ENCODE measurements at regions not wholly inside any gene's neighbourhood (a gene's known extent, or its start where the extent isn't known, plus 50 kb on each side); places are given as distances from the start of the nearest gene placed in this dataset.

- no peaks in the 10 kb centered on the region for H3K27me3 ChIP-seq
- intact Hi-C loops (cut with DNase I; ENCODE audit: low total_unique reads) (no loop called here), in situ Hi-C loops (cut with MboI; ENCODE audit: low pct_ligation_motif_present in 1 of 4, low pct_unique_long_range_greater_than_20kb in 1 of 4, low sequenced_read_pairs in 3 of 4) (no loop called here)
- no peaks in the 10 kb centered on the region for H3K9me3 ChIP-seq
- WGBS, 2 donors (ENCODE audit: low coverage in 1 of 2): 50% methylated on average over 3 of the region's 3 CpGs; no CpG with 5 or more reads in 1 of the 2 donors
- TF ChIP-seq CTCF (IDR thresholded peaks at IDR 0.05): no peak
- TF ChIP-seq POLR2A (IDR thresholded peaks at IDR 0.05): no peak
- no peak for TF ChIP-seq POLR2AphosphoS5 (IDR thresholded peaks at IDR 0.05)
- TF ChIP-seq EP300 (IDR thresholded peaks at IDR 0.05; ENCODE audit: low read depth): no peak
- H3K27ac ChIP-seq: no peak overlapping the region
- H3K4me3 ChIP-seq: no peak overlapping the region
- H3K4me1 ChIP-seq: no peaks in the 10 kb centered on the region
- H3K36me3 ChIP-seq: no peaks in the 10 kb centered on the region
- DNase-seq: no peak
Observed at GRCh38 chr20:43247361-43247760, 57.7 kb upstream of the PTPRT start.

- no peaks in the 10 kb centered on the region for H3K27me3 ChIP-seq
- intact Hi-C loops (cut with DNase I; ENCODE audit: low total_unique reads): no loop called here
- H3K36me3 ChIP-seq: no peaks in the 10 kb centered on the region
- no peaks in the 10 kb centered on the region for H3K9me3 ChIP-seq
- H3K27ac ChIP-seq: no peak overlapping the region
- TF ChIP-seq POLR2A (IDR thresholded peaks at IDR 0.05) (no peak), EP300 (IDR thresholded peaks at IDR 0.05; ENCODE audit: low read depth) (no peak), CTCF (IDR thresholded peaks at IDR 0.05) (no peak), POLR2AphosphoS5 (IDR thresholded peaks at IDR 0.05) (no peak)
- WGBS, 2 donors (ENCODE audit: low coverage in 1 of 2): 65% methylated on average over 5 of the region's 5 CpGs; no CpG with 5 or more reads in 1 of the 2 donors
- no peak for DNase-seq
- no peak overlapping the region for H3K4me3 ChIP-seq
- in situ Hi-C loops (cut with MboI; ENCODE audit: low pct_ligation_motif_present in 1 of 4, low pct_unique_long_range_greater_than_20kb in 1 of 4, low sequenced_read_pairs in 3 of 4): no loop called here
- H3K4me1 ChIP-seq: no peaks in the 10 kb centered on the region
Observed at GRCh38 chr20:43244647-43245046, 54.9 kb upstream of the PTPRT start.

- DNase-seq: no peak
- Histone ChIP-seq H3K27ac (no peak overlapping the region), H3K4me3 (no peak overlapping the region), H3K27me3 (no peaks in the 10 kb centered on the region), H3K4me1 (no peaks in the 10 kb centered on the region), H3K36me3 (no peaks in the 10 kb centered on the region), H3K9me3 (no peaks in the 10 kb centered on the region)
- 56 to 58% methylated on average over 5 to 7 of the region's 7 CpGs for WGBS, 2 donors (ENCODE audit: low coverage in 1 of 2)
- in situ Hi-C loops (cut with MboI; ENCODE audit: low pct_ligation_motif_present in 1 of 4, low pct_unique_long_range_greater_than_20kb in 1 of 4, low sequenced_read_pairs in 3 of 4): no loop called here
- intact Hi-C loops (cut with DNase I; ENCODE audit: low total_unique reads): no loop called here
- TF ChIP-seq POLR2A (IDR thresholded peaks at IDR 0.05): no peak
- no peak for TF ChIP-seq EP300 (IDR thresholded peaks at IDR 0.05; ENCODE audit: low read depth)
- no peak for TF ChIP-seq POLR2AphosphoS5 (IDR thresholded peaks at IDR 0.05)
Observed at GRCh38 chr20:43243672-43244269, 54.1 kb upstream of the PTPRT start.

- in situ Hi-C loops (cut with MboI; ENCODE audit: low pct_ligation_motif_present in 1 of 4, low pct_unique_long_range_greater_than_20kb in 1 of 4, low sequenced_read_pairs in 3 of 4): no loop called here
- no peaks in the 10 kb centered on the region for H3K9me3 ChIP-seq
- intact Hi-C loops (cut with DNase I; ENCODE audit: low total_unique reads): no loop called here
- no peaks in the 10 kb centered on the region for H3K4me1 ChIP-seq
- DNase-seq: no peak
- H3K27ac ChIP-seq: no peak overlapping the region
- no peaks in the 10 kb centered on the region for H3K36me3 ChIP-seq
- 59 to 80% methylated on average over 1 to 3 of the region's 3 CpGs for WGBS, 2 donors (ENCODE audit: low coverage in 1 of 2)
- no peak overlapping the region for H3K4me3 ChIP-seq
- no peaks in the 10 kb centered on the region for H3K27me3 ChIP-seq
- TF ChIP-seq POLR2A (IDR thresholded peaks at IDR 0.05): no peak
- no peak for TF ChIP-seq POLR2AphosphoS5 (IDR thresholded peaks at IDR 0.05)
- TF ChIP-seq CTCF (IDR thresholded peaks at IDR 0.05): no peak
- no peak for TF ChIP-seq EP300 (IDR thresholded peaks at IDR 0.05; ENCODE audit: low read depth)
Observed at GRCh38 chr20:43241057-43241702, 51.5 kb upstream of the PTPRT start.

Small RNA genes lying in the stretch of these regions (small RNA-seq; reads per million reads assigned to genes)
- 0 reads per million in 4 donors for gene RF00426
